OCI-LY7 (cell line): ENCODE measurements at regions not wholly inside any gene's neighbourhood (a gene's known extent, or its start where the extent isn't known, plus 50 kb on each side); places are given as distances from the start of the nearest gene placed in this dataset.

Source experiments
- BruUV-seq: library from RNA; stranded (reverse); fragments of 400-500 nt; replicated peaks from 2 replicates; lab custom pipeline; 2021; lab: Mats Ljungman, UMichigan
- CTCF ChIA-PET: fragments of 300-600 bp; sonication (Branson Sonifier 250); formaldehyde crosslinking; loops from one replicate; lab custom pipeline; 2022; ENCODE audit warnings: antibody characterized with exemption; ENCODE audit not compliant: unreplicated experiment; lab: Charles Lee
- POLR2A ChIA-PET: fragments of 300-600 bp; sonication (Branson Sonifier 250); formaldehyde crosslinking; loops from one replicate; lab custom pipeline; 2022; ENCODE audit warnings: antibody characterized with exemption; lab: Charles Lee
- DNase-seq: peaks from one replicate; pipeline ENCODE4 v3.0.0-alpha.2; 2015; ENCODE audit warnings: low spot score
- H2AFZ ChIP-seq: fragments of 200-600 bp; sonication (generic), shearing (Covaris generic); 2 replicates; pipeline ENCODE4 v1.6.1; 2014; ENCODE audit warnings: mild to moderate bottlenecking, antibody characterized with exemption, low read length, moderate library complexity
- H3K27ac ChIP-seq: fragments of 200-600 bp; sonication (generic); 2 replicates; pipeline ENCODE4 v1.5.1; 2014; ENCODE audit warnings: mixed run types, low read depth, mild to moderate bottlenecking, moderate library complexity, low read length, inconsistent platforms; ENCODE audit not compliant: poor library complexity, severe bottlenecking
- H3K36me3 ChIP-seq: fragments of 200-600 bp; sonication (generic); 2 replicates; pipeline ENCODE4 v1.6.1; 2014; ENCODE audit warnings: mild to moderate bottlenecking, antibody characterized with exemption, low read length, moderate library complexity, mixed read lengths; ENCODE audit not compliant: insufficient read depth
- H3K4me1 ChIP-seq: fragments of 200-600 bp; sonication (generic); 2 replicates; pipeline ENCODE4 v1.5.1; 2014; ENCODE audit warnings: mild to moderate bottlenecking, low read length; ENCODE audit not compliant: insufficient read depth, poor library complexity, severe bottlenecking
- H3K4me2 ChIP-seq: fragments of 200-600 bp; sonication (generic); 2 replicates; pipeline ENCODE4 v1.6.1; 2014; ENCODE audit warnings: mild to moderate bottlenecking, low read length
- H3K4me3 ChIP-seq: fragments of 200-600 bp; sonication (generic); 2 replicates; pipeline ENCODE4 v1.5.1; 2014; ENCODE audit warnings: mild to moderate bottlenecking, low read depth, low read length; ENCODE audit not compliant: poor library complexity, severe bottlenecking
- H3K79me2 ChIP-seq: fragments of 200-600 bp; sonication (generic); 2 replicates; pipeline ENCODE4 v1.6.1; 2016; ENCODE audit warnings: low read depth, mild to moderate bottlenecking, low read length, moderate library complexity, mixed read lengths; ENCODE audit not compliant: insufficient read depth
- H3K9me2 ChIP-seq: fragments of 200-600 bp; sonication (generic); 2 replicates; pipeline ENCODE4 v1.6.1; 2016; ENCODE audit warnings: mild to moderate bottlenecking, low read length, mixed read lengths; ENCODE audit not compliant: insufficient read depth
- H3K9me3 ChIP-seq: fragments of 200-600 bp; sonication (generic); 2 replicates; pipeline ENCODE4 v1.6.1; 2014; ENCODE audit warnings: mild to moderate bottlenecking, mixed run types, low read length, mixed read lengths
- H4K20me1 ChIP-seq: fragments of 200-600 bp; sonication (generic); 2 replicates; pipeline ENCODE4 v1.6.1; 2014; ENCODE audit warnings: mild to moderate bottlenecking, antibody characterized with exemption, low read length, moderate library complexity, mixed read lengths; ENCODE audit not compliant: insufficient read depth
- CTCF ChIP-seq: fragments of 200-600 bp; sonication (generic); conservative IDR thresholded peaks from 2 replicates; pipeline ENCODE4 v1.5.1; 2014; ENCODE audit warnings: mild to moderate bottlenecking, antibody characterized with exemption, low read length, moderate library complexity, mixed read lengths
- EZH2phosphoT487 ChIP-seq: fragments of 200-600 bp; sonication (generic); IDR thresholded peaks from 2 replicates; pipeline ENCODE4 v1.6.1; 2018; ENCODE audit warnings: low read depth, borderline replicate concordance, mild to moderate bottlenecking, mixed run types, antibody characterized with exemption, low read length, moderate library complexity, mixed read lengths
- intact Hi-C: fragments of 100-400 bp; cut with micrococcal nuclease; formaldehyde crosslinking; loops from one replicate; pipeline ENCODE4 v1.10.0; 2022; ENCODE audit not compliant: unreplicated experiment

DNA sequence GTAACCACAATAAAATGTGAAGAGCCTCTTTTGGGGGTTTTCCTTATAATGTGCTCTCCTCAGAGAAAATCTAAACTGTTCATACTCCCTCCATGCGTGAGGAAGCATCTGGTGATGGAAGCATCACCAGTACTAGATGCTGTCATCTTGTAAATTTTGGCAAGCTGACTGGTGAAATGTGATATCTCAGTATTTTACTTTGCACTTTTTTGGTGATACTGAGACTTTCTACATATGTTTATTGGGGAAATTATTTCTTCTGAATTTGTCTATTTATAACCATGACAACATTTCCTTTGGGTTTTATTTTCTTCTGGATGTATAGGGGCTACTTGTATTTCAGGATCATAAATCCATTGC, 95.9 kb upstream of the DLGAP1 start:
- H3K4me1 ChIP-seq, result no peaks in the 10 kb centered on the region
- no peak overlapping the region for H2AFZ ChIP-seq
- H3K36me3 ChIP-seq, result no peaks in the 10 kb centered on the region
- no peaks in the 10 kb centered on the region for H3K9me3 ChIP-seq
- H3K79me2 ChIP-seq, result no peaks in the 10 kb centered on the region
- intact Hi-C loops, result no loop called here
- H3K4me2 ChIP-seq, result no peak overlapping the region
- H3K9me2 ChIP-seq, result 0 out of 2 replicates have a peak, but pooled peaks cover 3% of the 10 kb centered on the region
- no peak overlapping the region for H3K4me3 ChIP-seq
- no peaks in the 10 kb centered on the region for H4K20me1 ChIP-seq
- H3K27ac ChIP-seq, result no peak overlapping the region
- POLR2A ChIA-PET, result interaction anchor here (0.5 to 0.6 kb wide), 2 partner anchors 24 to 917 kb away, joined by 3 read pairs; no protein-coding TSS in a partner anchor
- TF ChIP-seq EZH2phosphoT487 (no peak), CTCF (no peak)
- DNase-seq, result no peak
- no TSS peak for BruUV-seq
- CTCF ChIA-PET, result no interaction called here

GRCh38 chr18:4549164-4549872, 94.2 kb upstream of the DLGAP1 start:
- H3K4me1 ChIP-seq, result no peaks in the 10 kb centered on the region
- no peaks in the 10 kb centered on the region for H4K20me1 ChIP-seq
- POLR2A ChIA-PET, result no interaction called here
- H3K79me2 ChIP-seq, result no peaks in the 10 kb centered on the region
- no peak for DNase-seq
- CTCF ChIA-PET, result no interaction called here
- no TSS peak for BruUV-seq
- no peak overlapping the region for H3K27ac ChIP-seq
- H3K9me2 ChIP-seq, result 0 out of 2 replicates have a peak, but pooled peaks cover 3% of the 10 kb centered on the region
- H3K9me3 ChIP-seq, result no peaks in the 10 kb centered on the region
- no peak for TF ChIP-seq EZH2phosphoT487
- no peak for TF ChIP-seq CTCF
- no peak overlapping the region for H3K4me2 ChIP-seq
- intact Hi-C loops, result no loop called here
- no peaks in the 10 kb centered on the region for H3K36me3 ChIP-seq
- no peak overlapping the region for H3K4me3 ChIP-seq
- no peak overlapping the region for H2AFZ ChIP-seq

- no peaks in the 10 kb centered on the region for H3K9me3 ChIP-seq
- no peaks in the 10 kb centered on the region for H3K79me2 ChIP-seq
- H4K20me1 ChIP-seq, result no peaks in the 10 kb centered on the region
- no peak overlapping the region for H2AFZ ChIP-seq
- ChIA-PET CTCF (no interaction called here), POLR2A (no interaction called here)
- no TSS peak for BruUV-seq
- H3K27ac ChIP-seq, result no peak overlapping the region
- no peak overlapping the region for H3K4me3 ChIP-seq
- TF ChIP-seq EZH2phosphoT487 (no peak), CTCF (no peak)
- H3K4me1 ChIP-seq, result no peaks in the 10 kb centered on the region
- no peak for DNase-seq
- intact Hi-C loops, result no loop called here
- H3K4me2 ChIP-seq, result no peak overlapping the region
- H3K9me2 ChIP-seq, result 0 out of 2 replicates have a peak, but pooled peaks cover 3% of the 10 kb centered on the region
- no peaks in the 10 kb centered on the region for H3K36me3 ChIP-seq
Measured at GRCh38 chr18:4547126-4547525, 92.0 kb upstream of the DLGAP1 start.
